Testis (tissue), 2 donors: ENCODE measurements at regions not wholly inside any gene's neighbourhood (a gene's known extent, or its start where the extent isn't known, plus 50 kb on each side); places are given as distances from the start of the nearest gene placed in this dataset.

Experiments
- DNase-seq: peaks from one replicate; pipeline ENCODE4 v3.0.0-alpha.2; 2019
- H3K27ac ChIP-seq, 2 donors: fragments of 200-600 bp; sonication (generic); one replicate each; pipeline ENCODE4 v1.5.1; 2019
- H3K27me3 ChIP-seq: fragments of 200-600 bp; sonication (generic); one replicate; pipeline ENCODE4 v1.5.1; 2019
- H3K36me3 ChIP-seq: fragments of 200-600 bp; sonication (generic); one replicate; pipeline ENCODE4 v1.5.1; 2017; ENCODE audit warnings: low read depth; ENCODE audit errors: missing control alignments
- H3K4me1 ChIP-seq: fragments of 200-600 bp; sonication (generic); one replicate; pipeline ENCODE4 v1.5.1; 2019
- H3K4me3 ChIP-seq, 2 donors: fragments of 200-600 bp; sonication (generic); one replicate each; pipeline ENCODE4 v1.5.1; 2017 to 2019
- H3K9me3 ChIP-seq: fragments of 200-600 bp; sonication (generic); one replicate; pipeline ENCODE4 v1.5.1; 2017
- POLR2A ChIP-seq: fragments of 450-650 bp; IDR thresholded peaks from one replicate; pipeline ENCODE4 v1.6.1; 2017; ENCODE audit warnings: antibody characterized with exemption, mild to moderate bottlenecking, moderate library complexity
- WGBS, 2 donors: methylation state at CpG; one replicate each; pipeline ENCODE4 v1.1.5; 2018; 5-methylcytosine and 5-hydroxymethylcytosine counted together
- intact Hi-C: fragments of 100-400 bp; cut with DNase I; formaldehyde crosslinking; loops from one replicate; pipeline ENCODE4 v1.15.1; 2023; ENCODE audit warnings: low total_unique reads
- TF ChIP-seq, protein P1 (sequence below), 3 experiments: fragments of 450-650 bp in 2 of 3; fragments of 200-600 bp in 1 of 3; sonication (generic) in 1 of 3; IDR thresholded peaks; one replicate each; pipeline ENCODE4 v1.5.1; 2016 to 2019; ENCODE audit warnings: antibody characterized with exemption in 3 of 3, mild to moderate bottlenecking in 2 of 3, moderate library complexity in 1 of 3

DNA sequence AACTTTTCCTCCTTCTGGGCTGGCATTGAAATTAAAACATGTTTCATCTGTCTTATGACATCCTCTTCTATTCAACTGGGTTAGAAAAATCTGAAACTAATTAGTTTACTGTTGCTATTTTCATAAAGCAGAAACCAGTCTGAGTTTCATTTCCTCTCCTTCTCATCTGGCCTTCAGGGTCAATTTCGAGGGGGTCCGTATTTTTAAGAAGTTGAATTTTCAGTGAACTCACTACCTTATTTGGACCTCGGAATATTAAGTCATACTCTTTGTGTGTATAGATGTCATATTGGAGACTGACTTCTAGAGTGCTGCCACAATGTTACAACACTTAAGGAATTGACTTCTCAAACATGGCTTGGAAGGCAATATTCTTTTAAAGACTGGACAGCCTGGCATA is 485.9 kb downstream of the SQOR start:
- 86 to 88% methylated on average over 3 of the region's 3 CpGs for WGBS, 2 donors
- DNase-seq, result no peak
- no peaks in the 10 kb centered on the region for H3K4me1 ChIP-seq
- H3K4me3 ChIP-seq, result no peak overlapping the region
- intact Hi-C loops, result no loop called here
- TF ChIP-seq, protein P1, sequence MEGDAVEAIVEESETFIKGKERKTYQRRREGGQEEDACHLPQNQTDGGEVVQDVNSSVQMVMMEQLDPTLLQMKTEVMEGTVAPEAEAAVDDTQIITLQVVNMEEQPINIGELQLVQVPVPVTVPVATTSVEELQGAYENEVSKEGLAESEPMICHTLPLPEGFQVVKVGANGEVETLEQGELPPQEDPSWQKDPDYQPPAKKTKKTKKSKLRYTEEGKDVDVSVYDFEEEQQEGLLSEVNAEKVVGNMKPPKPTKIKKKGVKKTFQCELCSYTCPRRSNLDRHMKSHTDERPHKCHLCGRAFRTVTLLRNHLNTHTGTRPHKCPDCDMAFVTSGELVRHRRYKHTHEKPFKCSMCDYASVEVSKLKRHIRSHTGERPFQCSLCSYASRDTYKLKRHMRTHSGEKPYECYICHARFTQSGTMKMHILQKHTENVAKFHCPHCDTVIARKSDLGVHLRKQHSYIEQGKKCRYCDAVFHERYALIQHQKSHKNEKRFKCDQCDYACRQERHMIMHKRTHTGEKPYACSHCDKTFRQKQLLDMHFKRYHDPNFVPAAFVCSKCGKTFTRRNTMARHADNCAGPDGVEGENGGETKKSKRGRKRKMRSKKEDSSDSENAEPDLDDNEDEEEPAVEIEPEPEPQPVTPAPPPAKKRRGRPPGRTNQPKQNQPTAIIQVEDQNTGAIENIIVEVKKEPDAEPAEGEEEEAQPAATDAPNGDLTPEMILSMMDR (IDR thresholded peaks at IDR 0.05), result no peak
- no peak for TF ChIP-seq POLR2A
- no peaks in the 10 kb centered on the region for H3K9me3 ChIP-seq
- no peak overlapping the region for H3K27ac ChIP-seq
- H3K36me3 ChIP-seq, result no peaks in the 10 kb centered on the region
- no peaks in the 10 kb centered on the region for H3K27me3 ChIP-seq

GRCh38 chr15:46121441-46121840 is 486.6 kb downstream of the SQOR start:
- Histone ChIP-seq H3K27me3 (no peaks in the 10 kb centered on the region), H3K4me3 (no peak overlapping the region), H3K4me1 (no peaks in the 10 kb centered on the region), H3K36me3 (no peaks in the 10 kb centered on the region), H3K27ac (no peak overlapping the region), H3K9me3 (no peaks in the 10 kb centered on the region)
- TF ChIP-seq, protein P1 (IDR thresholded peaks at IDR 0.05), result no peak
- TF ChIP-seq POLR2A, result no peak
- intact Hi-C loops, result no loop called here
- no peak for DNase-seq

DNA sequence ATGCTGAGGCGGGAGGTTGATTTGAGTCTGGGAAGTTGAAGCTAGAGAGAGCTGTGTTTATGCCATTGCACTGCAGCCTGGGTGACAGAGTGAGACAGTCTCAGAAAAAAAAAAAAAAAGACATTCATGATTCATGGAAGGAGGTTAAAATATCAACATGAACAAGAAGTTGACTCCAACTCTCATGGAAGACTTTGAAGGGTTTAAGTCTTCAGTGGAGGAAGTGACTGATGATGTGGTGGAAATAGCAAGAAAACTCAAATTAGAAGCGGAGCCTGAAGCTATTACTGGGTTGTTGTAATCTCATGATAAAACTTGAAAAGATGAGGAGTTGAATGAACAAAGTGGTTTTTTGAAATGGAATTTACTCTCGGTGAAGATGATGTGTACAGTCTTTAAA is 491.8 kb downstream of the SQOR start:
- no peak overlapping the region for H3K4me3 ChIP-seq
- intact Hi-C loops, result no loop called here
- no peaks in the 10 kb centered on the region for H3K4me1 ChIP-seq
- WGBS, 2 donors, result 94% methylated on average over 3 of the region's 3 CpGs
- no peaks in the 10 kb centered on the region for H3K36me3 ChIP-seq
- no peak for DNase-seq
- TF ChIP-seq, protein P1 (IDR thresholded peaks at IDR 0.05), result no peak
- TF ChIP-seq POLR2A, result no peak
- no peaks in the 10 kb centered on the region for H3K27me3 ChIP-seq
- H3K27ac ChIP-seq, result no peak overlapping the region
- H3K9me3 ChIP-seq, result no peaks in the 10 kb centered on the region

DNA sequence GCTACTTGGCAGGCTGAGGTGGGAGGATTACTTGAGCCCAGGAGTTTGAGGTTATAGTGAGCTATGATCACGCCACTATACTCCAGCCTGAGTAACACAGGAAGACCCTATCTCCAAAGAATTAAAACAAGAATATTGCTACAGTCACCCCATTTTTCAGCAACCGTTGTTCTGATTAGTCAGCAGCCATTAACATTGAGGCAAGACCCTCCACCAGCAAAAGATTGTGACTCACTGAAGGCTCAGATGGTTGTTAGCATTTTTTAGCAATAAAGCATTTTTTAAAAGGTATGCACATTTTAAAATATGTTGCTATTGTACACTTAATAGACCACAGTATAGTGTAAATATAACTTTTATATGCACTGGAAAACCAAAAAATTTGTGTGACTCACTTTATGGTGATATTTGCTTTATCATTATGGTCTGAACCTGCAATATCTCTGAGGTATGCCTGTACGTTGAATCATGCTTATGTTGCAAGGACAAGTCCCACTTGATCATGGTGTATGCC is 492.6 kb downstream of the SQOR start:
- no peak for DNase-seq
- H3K27ac ChIP-seq, result no peak overlapping the region
- no peaks in the 10 kb centered on the region for H3K4me1 ChIP-seq
- TF ChIP-seq, protein P1 (IDR thresholded peaks at IDR 0.05), result no peak
- TF ChIP-seq POLR2A, result no peak
- no peaks in the 10 kb centered on the region for H3K36me3 ChIP-seq
- H3K9me3 ChIP-seq, result no peaks in the 10 kb centered on the region
- H3K4me3 ChIP-seq, result no peak overlapping the region
- 73 to 80% methylated on average over 3 of the region's 3 CpGs for WGBS, 2 donors
- no peaks in the 10 kb centered on the region for H3K27me3 ChIP-seq
- intact Hi-C loops, result no loop called here

- no peak for DNase-seq
- Histone ChIP-seq H3K27ac (no peak overlapping the region), H3K9me3 (no peaks in the 10 kb centered on the region), H3K27me3 (no peaks in the 10 kb centered on the region), H3K4me1 (no peaks in the 10 kb centered on the region), H3K36me3 (no peaks in the 10 kb centered on the region), H3K4me3 (no peak overlapping the region)
- no peak for TF ChIP-seq POLR2A
- TF ChIP-seq, protein P1 (IDR thresholded peaks at IDR 0.05), result no peak
- WGBS, 2 donors, result 90 to 100% methylated on average over 1 of the region's 1 CpG
- intact Hi-C loops, result no loop called here
These were observed 494.3 kb downstream of the SQOR start for GRCh38 chr15:46129145-46129544.
